Tibial artery (tissue), 4 donors: ENCODE measurements at regions not wholly inside any gene's neighbourhood (a gene's known extent, or its start where the extent isn't known, plus 50 kb on each side); places are given as distances from the start of the nearest gene placed in this dataset.
"Not testable (repeated sequence)": the region's sequence is repeated elsewhere in the genome, so short reads cannot be mapped to it uniquely, and the experiment has no call there.

ENCODE experiments used
- DNase-seq, 2 donors: peaks; one replicate each; pipeline ENCODE4 v3.0.0-alpha.2; 2019
- H3K27ac ChIP-seq, 2 donors: fragments of 200-600 bp; sonication (generic) in 1 of 2; 1 replicate in 1 of 2; 2 replicates in 1 of 2; pipeline ENCODE4 v1.5.1; 2018 to 2019; ENCODE audit warnings: mild to moderate bottlenecking in 1 of 2
- H3K27me3 ChIP-seq, 2 donors: fragments of 200-600 bp; sonication (generic) in 1 of 2; one replicate each; pipeline versions ENCODE4 v1.5.1 to v1.6.0; 2016 to 2019
- H3K36me3 ChIP-seq, 3 donors: fragments of 200-600 bp; sonication (generic) in 2 of 3; one replicate each; pipeline ENCODE4 v1.5.1; 2016 to 2019; ENCODE audit warnings: mild to moderate bottlenecking in 2 of 3
- H3K4me1 ChIP-seq, 4 donors: fragments of 200-600 bp; sonication (generic) in 2 of 4; 1 replicate in 3 of 4; 2 replicates in 1 of 4; pipeline ENCODE4 v1.5.1; 2016 to 2019
- H3K4me3 ChIP-seq, 2 donors: fragments of 200-600 bp; sonication (generic) in 1 of 2; 1 replicate in 1 of 2; 2 replicates in 1 of 2; pipeline ENCODE4 v1.5.1; 2018 to 2019; ENCODE audit warnings: mild to moderate bottlenecking in 2 of 2
- H3K9me3 ChIP-seq, 3 donors: fragments of 200-600 bp; sonication (generic) in 1 of 3; one replicate each; pipeline ENCODE4 v1.5.1; 2016 to 2019
- intact Hi-C: fragments of 100-400 bp; cut with DNase I; formaldehyde crosslinking; loops from one replicate; pipeline ENCODE4 v1.15.0; 2023; ENCODE audit warnings: low total_unique reads
- TF ChIP-seq, protein P1 (sequence below), 2 experiments: fragments of 200-600 bp in 1 of 2; fragments of 450-650 bp in 1 of 2; IDR thresholded peaks; one replicate each; pipeline ENCODE4 v1.5.1; 2017 to 2019; ENCODE audit warnings: antibody characterized with exemption in 2 of 2, mild to moderate bottlenecking in 1 of 2, moderate library complexity in 1 of 2

DNA sequence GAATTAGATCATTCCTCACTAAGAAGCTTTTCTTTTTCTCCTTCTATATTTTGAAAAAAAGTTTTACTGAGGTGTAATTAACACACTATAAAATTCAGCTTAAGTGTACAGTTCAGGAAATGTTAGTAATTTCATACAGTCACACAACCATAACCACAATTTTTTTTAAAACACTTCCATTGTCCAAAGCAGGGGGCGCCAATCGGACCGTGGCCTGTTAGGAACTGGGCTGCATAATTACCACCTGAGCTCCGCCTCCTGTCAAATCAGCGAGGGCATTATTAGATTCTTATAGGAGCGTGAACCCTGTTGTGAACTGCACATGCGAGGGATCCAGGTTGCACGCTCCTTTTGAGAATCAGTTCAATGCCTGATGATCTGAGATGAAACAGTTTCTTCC, 427.1 kb downstream of the TFEC start:
- no peaks in the 10 kb centered on the region for H3K9me3 ChIP-seq
- no peak for DNase-seq
- H3K4me3 ChIP-seq: no peak overlapping the region
- no peaks in the 10 kb centered on the region for H3K36me3 ChIP-seq
- no peak overlapping the region for H3K27ac ChIP-seq
- no peaks in the 10 kb centered on the region for H3K27me3 ChIP-seq
- intact Hi-C loops: no loop called here
- no peaks in the 10 kb centered on the region for H3K4me1 ChIP-seq
- TF ChIP-seq, protein P1, sequence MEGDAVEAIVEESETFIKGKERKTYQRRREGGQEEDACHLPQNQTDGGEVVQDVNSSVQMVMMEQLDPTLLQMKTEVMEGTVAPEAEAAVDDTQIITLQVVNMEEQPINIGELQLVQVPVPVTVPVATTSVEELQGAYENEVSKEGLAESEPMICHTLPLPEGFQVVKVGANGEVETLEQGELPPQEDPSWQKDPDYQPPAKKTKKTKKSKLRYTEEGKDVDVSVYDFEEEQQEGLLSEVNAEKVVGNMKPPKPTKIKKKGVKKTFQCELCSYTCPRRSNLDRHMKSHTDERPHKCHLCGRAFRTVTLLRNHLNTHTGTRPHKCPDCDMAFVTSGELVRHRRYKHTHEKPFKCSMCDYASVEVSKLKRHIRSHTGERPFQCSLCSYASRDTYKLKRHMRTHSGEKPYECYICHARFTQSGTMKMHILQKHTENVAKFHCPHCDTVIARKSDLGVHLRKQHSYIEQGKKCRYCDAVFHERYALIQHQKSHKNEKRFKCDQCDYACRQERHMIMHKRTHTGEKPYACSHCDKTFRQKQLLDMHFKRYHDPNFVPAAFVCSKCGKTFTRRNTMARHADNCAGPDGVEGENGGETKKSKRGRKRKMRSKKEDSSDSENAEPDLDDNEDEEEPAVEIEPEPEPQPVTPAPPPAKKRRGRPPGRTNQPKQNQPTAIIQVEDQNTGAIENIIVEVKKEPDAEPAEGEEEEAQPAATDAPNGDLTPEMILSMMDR (IDR thresholded peaks at IDR 0.05): no peak

DNA sequence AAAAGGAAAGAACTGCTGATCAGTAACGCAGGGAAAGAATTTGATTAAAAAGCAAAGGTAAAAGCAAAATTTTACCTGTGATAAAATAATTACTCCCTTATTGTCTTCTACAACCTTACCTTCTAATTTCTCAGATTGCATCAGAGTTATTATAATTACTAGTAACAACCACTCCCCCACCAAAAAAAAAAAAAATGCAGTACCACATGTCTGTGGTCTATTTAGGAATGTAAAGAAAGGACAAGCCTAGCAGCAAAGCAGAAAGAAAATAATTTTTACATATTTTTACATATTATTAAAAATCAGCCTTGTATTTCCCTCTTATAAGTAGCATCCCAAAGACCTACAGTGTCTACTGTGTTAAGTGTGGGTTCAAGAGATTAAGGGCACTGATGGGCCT, 430.4 kb downstream of the TFEC start:
- Histone ChIP-seq H3K27ac (no peak overlapping the region), H3K9me3 (peaks cover 0 to 4% (median 0%) of the 10 kb centered on the region in 3 donors), H3K4me3 (no peak overlapping the region), H3K36me3 (no peaks in the 10 kb centered on the region), H3K27me3 (no peaks in the 10 kb centered on the region), H3K4me1 (no peaks in the 10 kb centered on the region)
- intact Hi-C loops: no loop called here
- TF ChIP-seq, protein P1 (IDR thresholded peaks at IDR 0.05): no peak
- no peak for DNase-seq

DNA sequence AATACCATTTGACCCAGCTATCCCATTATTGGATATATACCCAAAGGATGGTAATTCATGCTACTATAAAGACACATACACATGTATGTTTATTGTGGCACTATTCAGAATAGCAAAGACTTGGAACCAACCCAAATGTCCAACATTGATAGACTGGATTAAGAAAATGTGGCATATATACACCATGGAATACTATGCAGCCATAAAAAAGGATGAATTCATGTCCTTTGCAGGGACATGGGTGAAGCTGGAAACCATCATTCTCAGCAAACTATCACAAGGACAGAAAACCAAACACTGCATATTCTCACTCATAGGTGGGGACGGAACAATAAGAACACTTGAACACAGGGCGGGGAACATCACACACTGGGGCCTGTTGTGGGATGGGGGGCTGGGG, 431.4 kb downstream of the TFEC start:
- DNase-seq, H3K9me3 ChIP-seq, intact Hi-C loops: not testable (repeated sequence)

DNA sequence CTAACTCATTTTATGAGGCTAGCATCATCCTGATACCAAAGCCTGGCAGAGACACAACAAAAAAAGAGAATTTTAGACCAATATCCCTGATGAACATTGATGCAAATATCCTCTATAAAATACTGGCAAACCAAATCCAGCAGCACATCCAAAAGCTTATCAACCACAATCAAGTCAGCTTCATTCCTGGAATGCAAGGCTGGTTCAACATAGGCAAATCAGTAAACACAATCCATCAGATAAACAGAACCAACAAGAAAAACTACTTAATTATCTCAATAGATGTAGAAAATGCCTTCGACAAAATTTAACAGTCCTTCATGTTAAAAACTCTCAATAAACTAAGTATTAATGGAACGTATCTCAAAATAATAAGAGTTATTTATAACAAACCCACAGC, 433.3 kb downstream of the TFEC start:
- H3K36me3 ChIP-seq, H3K4me1 ChIP-seq, DNase-seq, H3K27ac ChIP-seq, H3K9me3 ChIP-seq, intact Hi-C loops, H3K27me3 ChIP-seq, H3K4me3 ChIP-seq: not testable (repeated sequence)

More for the DNA sequence above, 431.4 kb downstream of the TFEC start:
- not testable (repeated sequence) for H3K36me3 ChIP-seq, H3K4me1 ChIP-seq, H3K27me3 ChIP-seq, H3K27ac ChIP-seq, H3K4me3 ChIP-seq

DNA sequence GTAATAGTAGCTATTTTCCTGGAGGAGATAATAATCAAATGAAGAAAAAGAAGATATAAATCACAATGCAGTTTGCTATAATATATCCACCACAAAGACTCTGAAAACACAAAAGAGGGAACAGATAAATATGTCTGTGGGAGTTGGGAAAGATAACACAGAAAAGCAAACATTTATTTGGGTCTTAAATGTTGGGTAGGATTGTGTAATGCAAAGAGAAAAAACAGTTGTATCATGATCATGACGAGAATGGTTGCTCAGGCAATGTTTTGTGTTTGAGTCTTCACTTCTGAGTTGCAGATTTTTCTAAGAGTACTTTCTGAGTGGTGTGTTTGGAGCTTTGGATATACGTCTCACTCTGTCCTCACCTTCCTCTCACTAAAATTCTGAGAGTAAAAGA, 437.5 kb downstream of the TFEC start:
- H3K4me1 ChIP-seq: no peaks in the 10 kb centered on the region
- intact Hi-C loops: no loop called here
- H3K4me3 ChIP-seq: no peak overlapping the region
- H3K27me3 ChIP-seq: no peaks in the 10 kb centered on the region
- H3K27ac ChIP-seq: no peak overlapping the region
- H3K36me3 ChIP-seq: no peaks in the 10 kb centered on the region
- H3K9me3 ChIP-seq: peaks cover 0 to 4% (median 0%) of the 10 kb centered on the region in 3 donors
- TF ChIP-seq, protein P1 (IDR thresholded peaks at IDR 0.05): no peak
- no peak for DNase-seq

DNA sequence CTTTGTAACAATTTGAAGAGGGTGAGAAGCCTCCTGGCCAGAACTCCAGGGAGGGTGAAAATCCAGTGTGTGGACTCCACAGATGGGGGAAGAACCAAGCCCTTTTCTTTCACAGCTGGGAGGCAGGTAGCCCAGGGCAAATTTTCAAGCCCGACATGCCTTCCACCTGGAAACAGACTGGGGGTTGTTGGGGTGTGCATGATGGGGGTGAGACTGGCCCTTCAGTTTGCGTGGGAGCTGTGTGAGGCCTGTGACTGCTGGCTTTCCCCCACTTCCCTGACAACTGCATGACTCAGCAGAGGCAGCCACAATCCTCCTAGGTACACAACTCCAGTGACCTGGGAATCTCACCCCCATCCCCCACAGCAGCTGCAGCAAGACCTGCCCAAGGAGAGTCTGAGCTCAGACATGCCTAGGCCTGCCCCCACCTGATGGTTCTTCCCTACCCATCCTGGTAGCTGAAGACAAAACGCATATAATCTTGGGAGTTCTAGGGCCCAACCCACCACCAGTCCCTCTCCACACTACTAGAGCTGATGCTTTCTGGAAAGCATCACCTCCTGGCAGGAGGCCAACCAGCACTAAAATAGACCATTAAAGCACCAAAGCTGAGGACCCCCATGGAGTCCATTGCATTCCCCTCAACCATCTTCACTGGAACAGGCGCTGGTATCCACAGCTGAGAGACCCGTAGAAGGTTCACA, 445.4 kb downstream of the TFEC start:
- Histone ChIP-seq H3K4me3 (no peak overlapping the region), H3K36me3 (no peaks in the 10 kb centered on the region), H3K27ac (no peak overlapping the region), H3K4me1 (no peaks in the 10 kb centered on the region), H3K9me3 (no peaks in the 10 kb centered on the region), H3K27me3 (no peaks in the 10 kb centered on the region)
- intact Hi-C loops: no loop called here
- TF ChIP-seq, protein P1 (IDR thresholded peaks at IDR 0.05): no peak
- DNase-seq: no peak

DNA sequence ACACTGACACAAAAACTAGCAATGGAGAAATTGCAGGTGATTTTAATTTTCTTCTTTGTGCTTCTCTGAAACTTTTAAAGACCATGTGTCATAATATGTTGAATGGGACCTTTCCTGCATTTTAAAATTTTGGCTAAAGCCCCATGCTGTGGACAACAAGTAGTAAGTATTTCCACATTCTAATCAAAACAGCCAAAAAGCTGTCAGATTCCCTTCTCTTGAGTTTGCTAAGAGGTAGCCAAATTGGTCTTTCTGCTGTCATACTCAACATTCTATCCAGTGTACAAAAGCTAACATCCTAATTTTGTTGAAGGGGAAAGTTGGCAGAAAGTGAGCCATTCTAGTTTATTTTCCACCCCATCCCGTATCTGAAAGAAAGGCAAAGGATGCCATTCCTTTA, 447.6 kb downstream of the TFEC start:
- H3K27me3 ChIP-seq: no peaks in the 10 kb centered on the region
- no peak overlapping the region for H3K4me3 ChIP-seq
- no peaks in the 10 kb centered on the region for H3K9me3 ChIP-seq
- H3K36me3 ChIP-seq: no peaks in the 10 kb centered on the region
- no peak overlapping the region for H3K27ac ChIP-seq
- DNase-seq: no peak
- TF ChIP-seq, protein P1 (IDR thresholded peaks at IDR 0.05): no peak
- no peaks in the 10 kb centered on the region for H3K4me1 ChIP-seq
- intact Hi-C loops: no loop called here
